Limb (tissue), 2 donors: ENCODE measurements at regions not wholly inside any gene's neighbourhood (a gene's known extent, or its start where the extent isn't known, plus 50 kb on each side); places are given as distances from the start of the nearest gene placed in this dataset.

Experiments
- DNase-seq, 2 donors: peaks; one replicate each; pipeline ENCODE4 v3.0.0-alpha.2; 2016; ENCODE audit errors: extremely low spot score in 2 of 2

DNA sequence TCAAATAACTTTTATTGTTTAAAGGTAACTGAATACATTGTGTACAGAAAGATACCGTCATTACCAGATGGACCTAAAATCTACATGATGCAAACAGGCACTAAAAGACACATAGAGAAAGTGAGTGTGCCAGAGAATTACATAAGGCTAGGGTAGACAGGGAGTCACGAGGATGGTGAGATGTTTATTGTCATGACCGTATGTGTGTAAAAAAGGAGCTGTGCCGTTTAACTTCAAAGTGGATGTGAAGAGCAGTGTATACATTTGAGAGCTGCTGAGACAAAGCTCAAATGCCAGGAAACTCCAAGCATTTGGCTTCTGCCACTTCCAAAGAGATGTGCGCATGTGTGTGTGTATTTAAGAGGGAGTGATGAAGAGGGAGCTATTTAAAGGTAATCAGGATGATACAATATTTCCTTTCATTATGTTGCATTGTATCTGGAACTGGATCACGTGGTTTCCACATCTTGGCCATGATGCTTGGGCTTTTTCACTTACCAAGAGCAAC lies 51.4 kb upstream of the IGF1R start:
- DNase-seq = no peak

DNA sequence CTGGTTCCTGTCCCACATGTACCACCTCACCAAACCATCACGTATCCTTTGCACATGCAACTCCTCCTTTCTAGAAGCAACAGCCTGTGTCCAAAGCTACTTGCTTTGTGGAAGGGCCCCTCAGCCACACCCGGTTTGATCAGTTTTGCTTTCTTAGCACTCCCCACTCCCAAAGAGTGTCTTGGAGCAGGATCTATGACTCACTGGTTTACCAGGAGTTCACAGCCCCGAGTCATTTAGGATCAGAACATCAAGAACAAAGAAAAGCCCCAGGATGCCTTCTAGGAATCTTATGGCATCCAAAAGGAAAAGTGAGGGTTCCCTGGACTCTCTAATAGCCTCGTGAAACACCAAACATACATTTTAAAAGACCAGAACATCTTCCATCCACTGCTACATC lies 50.7 kb upstream of the IGF1R start:
- DNase-seq = no peak
